ENCODE measurements at regions not wholly inside any gene's neighbourhood (a gene's known extent, or its start where the extent isn't known, plus 50 kb on each side); places are given as distances from the start of the nearest gene placed in this dataset.

- H3K27ac ChIP-seq: no peak overlapping the region
- no peak for DNase-seq (ENCODE audit: low spot score in 2 of 2)
- H3K9me3 ChIP-seq: no peaks in the 10 kb centered on the region
- TF ChIP-seq EP300 (IDR thresholded peaks at IDR 0.05): no peak
- no peak for TF ChIP-seq CTCF (IDR thresholded peaks at IDR 0.05)
- TF ChIP-seq POLR2A (IDR thresholded peaks at IDR 0.05): no peak
- peaks cover 0 to 14% (median 0%) of the 10 kb centered on the region in 4 donors for H3K4me1 ChIP-seq
- no peaks in the 10 kb centered on the region for H3K27me3 ChIP-seq
- H3K4me3 ChIP-seq: no peak overlapping the region
- no peaks in the 10 kb centered on the region for H3K36me3 ChIP-seq
Measured at GRCh38 chr1:186571771-186572170, 108.5 kb downstream of the PTGS2 start.

GRCh38 chr1:186569856-186570255, 108.9 kb upstream of the PDC start:
- TF ChIP-seq EP300 (IDR thresholded peaks at IDR 0.05) (no peak), POLR2A (IDR thresholded peaks at IDR 0.05) (no peak), CTCF (IDR thresholded peaks at IDR 0.05) (no peak)
- Histone ChIP-seq H3K27ac (no peak overlapping the region), H3K4me1 (no peaks in the 10 kb centered on the region), H3K4me3 (no peak overlapping the region), H3K36me3 (no peaks in the 10 kb centered on the region), H3K27me3 (no peaks in the 10 kb centered on the region), H3K9me3 (no peaks in the 10 kb centered on the region)
- DNase-seq (ENCODE audit: low spot score in 2 of 2): no peak

GRCh38 chr1:186568221-186568620, 107.3 kb upstream of the PDC start:
- Histone ChIP-seq H3K9me3 (no peaks in the 10 kb centered on the region), H3K4me3 (no peak overlapping the region), H3K27me3 (no peaks in the 10 kb centered on the region), H3K27ac (no peak overlapping the region), H3K4me1 (no peaks in the 10 kb centered on the region), H3K36me3 (no peaks in the 10 kb centered on the region)
- 63 to 64% methylated on average over 2 of the region's 2 CpGs for WGBS, 2 donors
- no peak for DNase-seq (ENCODE audit: low spot score in 2 of 2)
- no peak for TF ChIP-seq EP300 (IDR thresholded peaks at IDR 0.05)

DNA sequence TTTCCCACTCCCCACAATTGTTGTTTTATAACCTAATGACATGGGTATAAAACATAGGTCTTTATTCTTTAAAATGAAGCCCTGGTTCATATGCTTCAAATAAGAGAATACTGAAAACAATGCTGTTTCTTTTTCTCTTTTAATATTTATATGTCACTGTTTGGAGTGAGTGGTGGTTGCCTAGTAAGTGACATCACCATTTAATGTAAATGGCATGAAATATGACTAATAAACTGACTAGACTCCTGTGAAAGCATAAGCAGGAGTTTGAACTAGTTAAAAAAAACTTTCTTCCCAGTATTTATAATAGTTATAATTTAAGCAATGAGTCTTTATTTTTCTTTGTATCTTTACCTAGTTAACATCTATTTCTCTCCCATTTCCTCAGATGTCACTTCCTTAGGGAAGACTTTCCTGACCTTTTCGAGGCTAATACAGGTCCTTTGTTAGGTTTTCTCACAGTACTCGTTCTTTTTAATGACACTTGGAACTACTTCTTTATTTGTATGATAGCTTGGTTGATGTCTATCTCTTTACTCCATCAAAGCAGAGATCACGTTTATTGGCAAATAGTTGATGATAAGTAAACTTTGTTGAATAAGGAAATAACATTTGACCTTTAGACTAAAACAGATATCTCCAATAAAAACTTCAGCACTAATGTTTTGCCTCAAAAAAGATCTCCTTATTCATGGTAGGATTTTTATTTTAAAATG, 105.4 kb upstream of the PDC start:
- Histone ChIP-seq H3K27ac (no peak overlapping the region), H3K9me3 (no peaks in the 10 kb centered on the region), H3K27me3 (no peaks in the 10 kb centered on the region), H3K4me3 (no peak overlapping the region), H3K36me3 (no peaks in the 10 kb centered on the region), H3K4me1 (no peaks in the 10 kb centered on the region)
- TF ChIP-seq EP300 (IDR thresholded peaks at IDR 0.05) (no peak), POLR2A (IDR thresholded peaks at IDR 0.05) (no peak), CTCF (IDR thresholded peaks at IDR 0.05) (no peak)
- no peak for DNase-seq (ENCODE audit: low spot score in 2 of 2)
- 34 to 36% methylated on average over 3 of the region's 3 CpGs for WGBS, 2 donors

- 49 to 52% methylated on average over 1 of the region's 1 CpG for WGBS, 2 donors
- Histone ChIP-seq H3K27me3 (no peaks in the 10 kb centered on the region), H3K36me3 (no peaks in the 10 kb centered on the region), H3K4me1 (no peaks in the 10 kb centered on the region), H3K9me3 (no peaks in the 10 kb centered on the region), H3K4me3 (no peak overlapping the region), H3K27ac (no peak overlapping the region)
- DNase-seq (ENCODE audit: low spot score in 2 of 2): no peak
- TF ChIP-seq EP300 (IDR thresholded peaks at IDR 0.05) (no peak), POLR2A (IDR thresholded peaks at IDR 0.05) (no peak), CTCF (IDR thresholded peaks at IDR 0.05) (no peak)
Measured at GRCh38 chr1:186564582-186564981, 103.7 kb upstream of the PDC start.
